ENCODE measurements at regions not wholly inside any gene's neighbourhood (a gene's known extent, or its start where the extent isn't known, plus 50 kb on each side); places are given as distances from the start of the nearest gene placed in this dataset.
A peak's percentile ranks its signal among the peaks of the same experiment; 100 is the strongest.

GRCh38 chr2:74078466-74078865 lies 69.2 kb downstream of the BOLA3 start:
- DNase-seq (ENCODE audit: low spot score): no peak
- H3K4me3 ChIP-seq: no peak overlapping the region
- no peaks in the 10 kb centered on the region for H3K27me3 ChIP-seq (replicated peaks; ENCODE audit: insufficient read depth)
- intact Hi-C loops (cut with DNase I): no loop called here
- TF ChIP-seq, protein P1, sequence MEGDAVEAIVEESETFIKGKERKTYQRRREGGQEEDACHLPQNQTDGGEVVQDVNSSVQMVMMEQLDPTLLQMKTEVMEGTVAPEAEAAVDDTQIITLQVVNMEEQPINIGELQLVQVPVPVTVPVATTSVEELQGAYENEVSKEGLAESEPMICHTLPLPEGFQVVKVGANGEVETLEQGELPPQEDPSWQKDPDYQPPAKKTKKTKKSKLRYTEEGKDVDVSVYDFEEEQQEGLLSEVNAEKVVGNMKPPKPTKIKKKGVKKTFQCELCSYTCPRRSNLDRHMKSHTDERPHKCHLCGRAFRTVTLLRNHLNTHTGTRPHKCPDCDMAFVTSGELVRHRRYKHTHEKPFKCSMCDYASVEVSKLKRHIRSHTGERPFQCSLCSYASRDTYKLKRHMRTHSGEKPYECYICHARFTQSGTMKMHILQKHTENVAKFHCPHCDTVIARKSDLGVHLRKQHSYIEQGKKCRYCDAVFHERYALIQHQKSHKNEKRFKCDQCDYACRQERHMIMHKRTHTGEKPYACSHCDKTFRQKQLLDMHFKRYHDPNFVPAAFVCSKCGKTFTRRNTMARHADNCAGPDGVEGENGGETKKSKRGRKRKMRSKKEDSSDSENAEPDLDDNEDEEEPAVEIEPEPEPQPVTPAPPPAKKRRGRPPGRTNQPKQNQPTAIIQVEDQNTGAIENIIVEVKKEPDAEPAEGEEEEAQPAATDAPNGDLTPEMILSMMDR (IDR thresholded peaks at IDR 0.05): no peak
- no peak for TF ChIP-seq POLR2AphosphoS5 (IDR thresholded peaks at IDR 0.05)
- TF ChIP-seq POLR2A (IDR thresholded peaks at IDR 0.05): no peak
- H3K36me3 ChIP-seq: peaks cover 0 to 5% of the 10 kb centered on the region in 2 donors
- no peak overlapping the region for H3K27ac ChIP-seq
- no peaks in the 10 kb centered on the region for H3K4me1 ChIP-seq (replicated peaks)
- H3K9me3 ChIP-seq: no peaks in the 10 kb centered on the region

DNA sequence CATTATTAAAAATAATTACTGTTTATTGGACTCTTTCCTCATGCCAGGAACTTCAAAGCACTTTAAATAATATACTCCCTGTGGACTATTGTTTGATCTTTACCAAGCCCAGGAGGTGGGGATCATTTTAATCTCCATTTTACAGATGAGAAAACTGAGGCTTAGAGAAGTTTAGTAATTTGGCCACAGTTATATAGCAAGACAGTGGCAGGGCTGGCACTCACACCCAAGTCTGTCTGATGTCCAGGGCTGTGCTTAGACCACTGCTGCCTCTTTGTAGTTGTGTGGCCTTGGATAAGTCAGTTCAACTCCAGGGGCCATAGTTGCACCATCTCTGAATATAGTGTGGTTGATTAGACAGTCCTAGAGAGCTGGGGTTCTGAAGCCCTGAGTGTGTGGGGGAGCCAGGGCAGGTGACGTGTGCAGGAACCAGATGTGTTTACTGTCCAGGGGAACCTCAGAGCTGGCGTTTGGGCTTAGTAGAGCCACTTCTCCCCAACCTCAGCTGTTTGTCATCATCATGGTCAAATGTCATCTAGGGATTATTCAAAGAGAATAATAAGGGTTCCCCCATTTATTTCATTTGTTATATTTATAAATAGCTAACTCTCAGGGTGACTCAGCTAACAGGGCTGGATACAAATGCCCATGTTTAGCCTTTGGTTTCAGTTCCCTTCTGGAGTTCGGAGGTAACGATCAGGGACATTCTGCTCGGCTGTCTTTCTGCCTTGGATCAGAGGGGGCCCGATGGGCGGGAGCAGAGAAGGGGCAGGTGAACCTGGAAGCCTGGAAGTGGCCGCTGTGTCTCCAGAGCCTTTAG lies 68.0 kb downstream of the BOLA3 start:
- intact Hi-C loops (cut with DNase I): no loop called here

GRCh38 chr2:74080346-74080745 lies 67.4 kb downstream of the BOLA3 start:
- no peak overlapping the region for H3K27ac ChIP-seq
- intact Hi-C loops (cut with DNase I): no loop called here

More for the DNA sequence above, 68.0 kb downstream of the BOLA3 start:
- H3K36me3 ChIP-seq: peaks cover 0 to 5% of the 10 kb centered on the region in 2 donors
- no peak overlapping the region for H3K27ac ChIP-seq
- no peaks in the 10 kb centered on the region for H3K27me3 ChIP-seq (replicated peaks; ENCODE audit: insufficient read depth)
- H3K4me3 ChIP-seq: no peak overlapping the region
- H3K9me3 ChIP-seq: no peaks in the 10 kb centered on the region
- no peaks in the 10 kb centered on the region for H3K4me1 ChIP-seq (replicated peaks)
- DNase-seq (ENCODE audit: low spot score): no peak
- 78% methylated on average over 8 of the region's 8 CpGs for WGBS
- no peak for TF ChIP-seq POLR2A (IDR thresholded peaks at IDR 0.05)
- TF ChIP-seq, protein P1 (IDR thresholded peaks at IDR 0.05): no peak
- TF ChIP-seq POLR2AphosphoS5 (IDR thresholded peaks at IDR 0.05): no peak

GRCh38 chr2:74081030-74081762 lies 66.5 kb downstream of the BOLA3 start:
- DNase-seq (ENCODE audit: low spot score): no peak
- no peak overlapping the region for H3K27ac ChIP-seq

More at GRCh38 chr2:74080346-74080745, 67.4 kb downstream of the BOLA3 start:
- Histone ChIP-seq H3K36me3 (peaks cover 0 to 5% of the 10 kb centered on the region in 2 donors), H3K4me3 (no peak overlapping the region), H3K4me1 (replicated peaks) (no peaks in the 10 kb centered on the region), H3K27me3 (replicated peaks; ENCODE audit: insufficient read depth) (no peaks in the 10 kb centered on the region), H3K9me3 (no peaks in the 10 kb centered on the region)
- DNase-seq (ENCODE audit: low spot score): no peak
- 63% methylated on average over 10 of the region's 10 CpGs for WGBS
- TF ChIP-seq POLR2AphosphoS5 (IDR thresholded peaks at IDR 0.05) (no peak), POLR2A (IDR thresholded peaks at IDR 0.05) (no peak)
- TF ChIP-seq, protein P1 (IDR thresholded peaks at IDR 0.05): peak in 2 of 4 experiments; percentile 8 to 21

More at GRCh38 chr2:74081030-74081762, 66.5 kb downstream of the BOLA3 start:
- no peaks in the 10 kb centered on the region for H3K27me3 ChIP-seq (replicated peaks; ENCODE audit: insufficient read depth)
- H3K36me3 ChIP-seq: peaks cover 0 to 5% of the 10 kb centered on the region in 2 donors
- H3K4me3 ChIP-seq: no peak overlapping the region
- H3K4me1 ChIP-seq (replicated peaks): no peaks in the 10 kb centered on the region
- H3K9me3 ChIP-seq: no peaks in the 10 kb centered on the region
- TF ChIP-seq, protein P1 (IDR thresholded peaks at IDR 0.05): no peak
- TF ChIP-seq POLR2A (IDR thresholded peaks at IDR 0.05): no peak
- TF ChIP-seq POLR2AphosphoS5 (IDR thresholded peaks at IDR 0.05): no peak
- 90% methylated on average over 12 of the region's 12 CpGs for WGBS
- intact Hi-C loops (cut with DNase I): no loop called here

Data from prostate gland (tissue), 2 donors.